ENCODE measurements at regions not wholly inside any gene's neighbourhood (a gene's known extent, or its start where the extent isn't known, plus 50 kb on each side); places are given as distances from the start of the nearest gene placed in this dataset.

- no peak for TF ChIP-seq EZH2 (IDR thresholded peaks at IDR 0.05; ENCODE audit: insufficient read depth, poor library complexity, severe bottlenecking)
- TF ChIP-seq EZH2phosphoT487 (IDR thresholded peaks at IDR 0.05; ENCODE audit: insufficient read depth, low read depth), result no peak
Measured at GRCh38 chr11:121884626-121885025, 231.4 kb downstream of the BLID start.

All from GM23248 (cell line).